DND-41 (cell line): ENCODE measurements at regions not wholly inside any gene's neighbourhood (a gene's known extent, or its start where the extent isn't known, plus 50 kb on each side); places are given as distances from the start of the nearest gene placed in this dataset.

ENCODE experiments used
- EZH2 ChIP-seq: IDR thresholded peaks from 3 replicates; pipeline ENCODE4 v1.6.1; 2012; ENCODE audit warnings: borderline replicate concordance, low read depth, mild to moderate bottlenecking, moderate library complexity, low read length, inconsistent platforms; ENCODE audit not compliant: severe bottlenecking
- TF ChIP-seq, protein P1 (sequence below): IDR thresholded peaks from 2 replicates; pipeline ENCODE4 v1.5.1; 2012; ENCODE audit warnings: borderline replicate concordance, low read length, moderate library complexity, mild to moderate bottlenecking; ENCODE audit not compliant: poor library complexity, severe bottlenecking; ENCODE audit errors: extremely low read depth

DNA sequence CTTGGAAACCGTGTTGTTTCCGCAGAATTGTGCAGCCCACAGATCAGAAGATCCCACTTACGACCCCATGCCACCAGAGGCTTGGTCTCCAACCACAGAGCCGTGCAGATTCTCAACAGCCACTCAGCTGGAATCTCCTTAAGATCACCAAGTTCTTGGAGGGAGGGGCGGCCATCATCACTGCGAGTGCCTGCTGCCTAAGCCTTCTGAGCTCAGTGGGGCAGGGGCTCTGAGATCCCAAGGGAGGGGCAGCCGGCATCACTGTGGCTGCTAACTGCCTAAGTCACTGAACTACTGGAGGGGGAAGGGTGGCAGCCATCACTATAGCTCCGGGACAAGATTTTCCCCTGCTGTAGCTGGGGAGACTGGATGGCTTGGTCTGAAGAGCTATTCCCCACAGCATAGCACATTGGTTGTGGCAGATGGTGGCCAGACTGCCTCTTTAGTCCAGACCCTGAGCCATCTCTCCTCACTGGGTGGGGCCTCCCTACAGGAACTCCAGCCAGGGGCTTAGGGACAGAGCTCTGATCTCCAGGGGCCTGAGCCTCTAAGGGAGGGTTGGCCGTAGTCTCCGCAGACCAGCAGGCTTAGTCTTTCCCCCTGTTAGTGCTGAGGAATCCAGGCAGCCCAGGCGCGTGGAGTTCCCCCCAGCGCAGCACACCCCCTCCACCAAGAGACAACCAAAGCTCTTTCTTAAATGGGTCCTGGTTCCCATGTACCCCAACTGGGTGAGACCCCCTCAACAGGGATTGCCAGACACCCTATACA lies 1483.9 kb downstream of the ADGRL3 start:
- TF ChIP-seq, protein P1, sequence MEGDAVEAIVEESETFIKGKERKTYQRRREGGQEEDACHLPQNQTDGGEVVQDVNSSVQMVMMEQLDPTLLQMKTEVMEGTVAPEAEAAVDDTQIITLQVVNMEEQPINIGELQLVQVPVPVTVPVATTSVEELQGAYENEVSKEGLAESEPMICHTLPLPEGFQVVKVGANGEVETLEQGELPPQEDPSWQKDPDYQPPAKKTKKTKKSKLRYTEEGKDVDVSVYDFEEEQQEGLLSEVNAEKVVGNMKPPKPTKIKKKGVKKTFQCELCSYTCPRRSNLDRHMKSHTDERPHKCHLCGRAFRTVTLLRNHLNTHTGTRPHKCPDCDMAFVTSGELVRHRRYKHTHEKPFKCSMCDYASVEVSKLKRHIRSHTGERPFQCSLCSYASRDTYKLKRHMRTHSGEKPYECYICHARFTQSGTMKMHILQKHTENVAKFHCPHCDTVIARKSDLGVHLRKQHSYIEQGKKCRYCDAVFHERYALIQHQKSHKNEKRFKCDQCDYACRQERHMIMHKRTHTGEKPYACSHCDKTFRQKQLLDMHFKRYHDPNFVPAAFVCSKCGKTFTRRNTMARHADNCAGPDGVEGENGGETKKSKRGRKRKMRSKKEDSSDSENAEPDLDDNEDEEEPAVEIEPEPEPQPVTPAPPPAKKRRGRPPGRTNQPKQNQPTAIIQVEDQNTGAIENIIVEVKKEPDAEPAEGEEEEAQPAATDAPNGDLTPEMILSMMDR, result no peak
- TF ChIP-seq EZH2, result no peak
